Lung (tissue), 11 donors: ENCODE measurements at regions not wholly inside any gene's neighbourhood (a gene's known extent, or its start where the extent isn't known, plus 50 kb on each side); places are given as distances from the start of the nearest gene placed in this dataset.

ENCODE experiments used
- ATAC-seq: fragments of 200-7000 bp; cut with Tn5 transposase; one replicate; pipeline ENCODE4 v1.9.1; 2020; ENCODE audit warnings: moderate number of reproducible peaks; ENCODE audit not compliant: insufficient read depth, low FRiP score
- DNase-seq, 3 donors: peaks; one replicate each; pipeline ENCODE4 v3.0.0-alpha.2; 2013 to 2017
- H3K27ac ChIP-seq, 2 donors: one replicate each; pipeline ENCODE4 v1.5.1; 2013; ENCODE audit warnings: mild to moderate bottlenecking in 2 of 2, moderate library complexity in 2 of 2, control low read depth in 1 of 2, inconsistent platforms in 1 of 2, low read depth in 1 of 2, low read length in 1 of 2
- H3K27me3 ChIP-seq, 3 donors: one replicate each; pipeline ENCODE4 v1.5.1; 2013; ENCODE audit warnings: low read length in 2 of 3; ENCODE audit not compliant: control insufficient read depth in 3 of 3, insufficient read depth in 3 of 3
- H3K36me3 ChIP-seq, 4 donors: one replicate each; pipeline ENCODE4 v1.5.1; 2013; ENCODE audit warnings: low read length in 4 of 4, mild to moderate bottlenecking in 1 of 4, moderate library complexity in 1 of 4; ENCODE audit not compliant: control insufficient read depth in 4 of 4, insufficient read depth in 4 of 4
- H3K4me1 ChIP-seq, 5 donors: one replicate each; pipeline ENCODE4 v1.5.1; 2013; ENCODE audit warnings: low read length in 5 of 5, mild to moderate bottlenecking in 2 of 5, moderate library complexity in 1 of 5; ENCODE audit not compliant: control insufficient read depth in 5 of 5, insufficient read depth in 5 of 5
- H3K4me3 ChIP-seq: one replicate; pipeline ENCODE4 v1.5.1; 2013; ENCODE audit warnings: mild to moderate bottlenecking, control low read depth, moderate library complexity
- H3K9ac ChIP-seq, 2 donors: one replicate each; pipeline ENCODE4 v1.5.1; 2013; ENCODE audit warnings: low read length in 2 of 2, control low read depth in 1 of 2; ENCODE audit not compliant: insufficient read depth in 1 of 2
- H3K9me3 ChIP-seq, 4 donors: one replicate each; pipeline ENCODE4 v1.5.1; 2013; ENCODE audit warnings: low read length in 3 of 4, mild to moderate bottlenecking in 1 of 4, moderate library complexity in 1 of 4; ENCODE audit not compliant: control insufficient read depth in 4 of 4, insufficient read depth in 3 of 4
- CTCF ChIP-seq: IDR thresholded peaks from 2 replicates; pipeline ENCODE4 v1.5.1; 2012; ENCODE audit warnings: mild to moderate bottlenecking; ENCODE audit errors: control extremely low read depth, extremely low read depth
- WGBS, 2 donors: extraction: QIAGEN DNeasy Blood & Tissue Kit; methylation state at CpG; one replicate each; pipeline ENCODE4 v1.1.7; 2013; 5-methylcytosine and 5-hydroxymethylcytosine counted together
- donor health status: control.
- donor health status: control.
- donor health status: Bipolar disorder and iron deficiency.
- donor health status: healthy.
- donor health status: DM: yes; HTN: yes; CAD: no.

DNA sequence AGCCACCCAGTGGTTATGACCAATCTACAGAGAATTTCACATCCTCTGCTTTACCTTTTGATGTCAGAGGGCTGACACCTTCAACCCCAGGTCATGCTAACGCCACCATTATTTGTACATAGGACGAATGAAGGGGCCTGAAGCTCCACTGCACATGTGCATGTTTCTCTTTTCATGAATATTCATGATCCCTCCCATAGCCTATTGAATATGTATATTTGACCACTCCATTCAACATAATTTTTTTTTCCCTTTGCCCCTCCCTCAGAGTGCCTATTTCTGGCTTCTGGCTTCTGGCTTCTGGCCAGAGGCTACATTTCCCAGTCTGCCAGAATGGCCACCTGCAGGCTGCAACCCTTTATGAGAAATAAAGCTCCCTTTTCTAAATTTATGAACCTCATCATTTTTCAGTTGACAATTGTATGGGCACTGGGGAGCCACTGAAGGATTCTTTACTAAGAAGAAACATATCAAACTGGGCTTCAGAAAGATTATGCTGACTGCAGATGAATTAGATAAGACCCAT lies 406.7 kb downstream of the SIPA1L2 start:
- TF ChIP-seq CTCF: no peak
- Histone ChIP-seq H3K27me3 (no peaks in the 10 kb centered on the region), H3K27ac (no peak overlapping the region), H3K4me1 (peaks cover 0 to 4% (median 0%) of the 10 kb centered on the region in 5 donors), H3K9me3 (peaks cover 0 to 2% (median 0%) of the 10 kb centered on the region in 4 donors), H3K9ac (no peak overlapping the region), H3K4me3 (no peak overlapping the region), H3K36me3 (no peaks in the 10 kb centered on the region)
- DNase-seq (no peak), ATAC-seq (no peak)
- 94 to 98% methylated on average over 2 of the region's 2 CpGs for WGBS, 2 donors

- peaks cover 0 to 4% (median 0%) of the 10 kb centered on the region in 5 donors for H3K4me1 ChIP-seq
- H3K27me3 ChIP-seq: no peaks in the 10 kb centered on the region
- no peak overlapping the region for H3K4me3 ChIP-seq
- peaks cover 0 to 2% (median 0%) of the 10 kb centered on the region in 4 donors for H3K9me3 ChIP-seq
- 98% methylated on average over 4 of the region's 4 CpGs for WGBS, 2 donors
- no peak for TF ChIP-seq CTCF
- no peaks in the 10 kb centered on the region for H3K36me3 ChIP-seq
- H3K27ac ChIP-seq: no peak overlapping the region
- ATAC-seq (no peak), DNase-seq (no peak)
- no peak overlapping the region for H3K9ac ChIP-seq
Measured at GRCh38 chr1:232222614-232223013, 407.3 kb downstream of the SIPA1L2 start.

GRCh38 chr1:232221802-232222499 lies 408.0 kb downstream of the SIPA1L2 start:
- H3K9me3 ChIP-seq: peaks cover 0 to 2% (median 0%) of the 10 kb centered on the region in 4 donors
- H3K36me3 ChIP-seq: no peaks in the 10 kb centered on the region
- WGBS, 2 donors: 78 to 92% methylated on average over 3 of the region's 3 CpGs
- no peak overlapping the region for H3K9ac ChIP-seq
- H3K27ac ChIP-seq: no peak overlapping the region
- no peak overlapping the region for H3K4me3 ChIP-seq
- TF ChIP-seq CTCF: no peak
- ATAC-seq (no peak), DNase-seq (no peak)
- H3K27me3 ChIP-seq: no peaks in the 10 kb centered on the region
- H3K4me1 ChIP-seq: peaks cover 0 to 4% (median 0%) of the 10 kb centered on the region in 5 donors
